Keratinocyte (primary cell): ENCODE measurements at regions not wholly inside any gene's neighbourhood (a gene's known extent, or its start where the extent isn't known, plus 50 kb on each side); places are given as distances from the start of the nearest gene placed in this dataset.
A peak's percentile ranks its signal among the peaks of the same experiment; 100 is the strongest.

Experiments
- DNase-seq: peaks from one replicate; pipeline ENCODE4 v3.0.0-alpha.2; 2011; ENCODE audit warnings: low read depth, missing footprints, low spot score
- FAIRE-seq: peaks from 2 replicates; lab custom pipeline; 2011; peaks lifted over from hg19 to GRCh38; lab: Jason Lieb, UNC
- H2AFZ ChIP-seq: 2 replicates; pipeline ENCODE4 v1.6.0; 2012; ENCODE audit warnings: low read length, control low read depth, inconsistent platforms; ENCODE audit not compliant: control insufficient read depth
- H3K27ac ChIP-seq: 2 replicates; pipeline ENCODE4 v1.5.1; 2011; ENCODE audit warnings: low read length; ENCODE audit not compliant: control insufficient read depth, insufficient read depth
- H3K27me3 ChIP-seq: 3 replicates; pipeline ENCODE4 v1.6.0; 2011; ENCODE audit warnings: low read length; ENCODE audit not compliant: control insufficient read depth, insufficient read depth; ENCODE audit errors: extremely low read depth
- H3K36me3 ChIP-seq, 2 experiments: 2 replicates in 1 of 2; 3 replicates in 1 of 2; pipeline ENCODE4 v1.5.1; 2011; ENCODE audit warnings: low read length in 2 of 2, mild to moderate bottlenecking in 1 of 2; ENCODE audit not compliant: control insufficient read depth in 2 of 2, insufficient read depth in 2 of 2; ENCODE audit errors: extremely low read depth in 1 of 2
- H3K4me1 ChIP-seq: 3 replicates; pipeline ENCODE4 v1.5.1; 2011; ENCODE audit warnings: low read length; ENCODE audit not compliant: control insufficient read depth, insufficient read depth; ENCODE audit errors: extremely low read depth
- H3K4me2 ChIP-seq: 3 replicates; pipeline ENCODE4 v1.6.0; 2011; ENCODE audit warnings: low read depth, low read length; ENCODE audit not compliant: control insufficient read depth, insufficient read depth; ENCODE audit errors: extremely low read depth
- H3K4me3 ChIP-seq, 3 experiments: fragments of 200-600 bp in 1 of 3; sonication (generic) in 1 of 3; 2 replicates in 2 of 3; 3 replicates in 1 of 3; pipeline ENCODE4 v1.5.1; 2011 to 2016; ENCODE audit warnings: low read length in 3 of 3, mild to moderate bottlenecking in 3 of 3, control low read depth in 2 of 3, inconsistent platforms in 1 of 3, low read depth in 1 of 3, mixed read lengths in 1 of 3, mixed run types in 1 of 3, moderate library complexity in 1 of 3; ENCODE audit not compliant: control insufficient read depth in 2 of 3, insufficient read depth in 2 of 3; ENCODE audit errors: extremely low read depth in 1 of 3
- H3K79me2 ChIP-seq: 2 replicates; pipeline ENCODE4 v1.6.0; 2012; ENCODE audit warnings: low read length; ENCODE audit not compliant: control insufficient read depth, insufficient read depth
- H3K9ac ChIP-seq: 3 replicates; pipeline ENCODE4 v1.6.0; 2011; ENCODE audit warnings: low read length; ENCODE audit not compliant: control insufficient read depth, insufficient read depth; ENCODE audit errors: extremely low read depth
- H3K9me1 ChIP-seq: 3 replicates; pipeline ENCODE4 v1.6.0; 2011; ENCODE audit warnings: low read length; ENCODE audit not compliant: control insufficient read depth, insufficient read depth; ENCODE audit errors: extremely low read depth
- H3K9me3 ChIP-seq: 2 replicates; pipeline ENCODE4 v1.5.1; 2012; ENCODE audit warnings: low read depth, low read length; ENCODE audit not compliant: control insufficient read depth
- H4K20me1 ChIP-seq: 3 replicates; pipeline ENCODE4 v1.6.0; 2011; ENCODE audit warnings: low read length; ENCODE audit not compliant: control insufficient read depth, insufficient read depth; ENCODE audit errors: extremely low read depth
- EZH2 ChIP-seq: IDR thresholded peaks from one replicate; pipeline ENCODE4 v1.6.1; 2012; ENCODE audit warnings: inconsistent platforms, mild to moderate bottlenecking, low read length, moderate library complexity
- dilution Hi-C: fragments of 300-500 bp; cut with MboI; formaldehyde crosslinking; loops from one replicate; pipeline ENCODE4 v1.7.0; 2020; ENCODE audit warnings: low sequenced_read_pairs; ENCODE audit not compliant: extremely low pct_ligation_motif_present
- TF ChIP-seq, protein P1 (sequence below), 3 experiments: IDR thresholded peaks in 1 of 3; conservative IDR thresholded peaks in 1 of 3; optimal IDR thresholded peaks in 1 of 3; 2 replicates in 2 of 3; 3 replicates in 1 of 3; pipeline versions ENCODE3 to v1.5.1; 2011; ENCODE audit warnings: low read length in 3 of 3, mild to moderate bottlenecking in 3 of 3, moderate library complexity in 2 of 3, control low read depth in 1 of 3, inconsistent platforms in 1 of 3; ENCODE audit not compliant: insufficient read depth in 2 of 3; ENCODE audit errors: extremely low read depth in 1 of 3

DNA sequence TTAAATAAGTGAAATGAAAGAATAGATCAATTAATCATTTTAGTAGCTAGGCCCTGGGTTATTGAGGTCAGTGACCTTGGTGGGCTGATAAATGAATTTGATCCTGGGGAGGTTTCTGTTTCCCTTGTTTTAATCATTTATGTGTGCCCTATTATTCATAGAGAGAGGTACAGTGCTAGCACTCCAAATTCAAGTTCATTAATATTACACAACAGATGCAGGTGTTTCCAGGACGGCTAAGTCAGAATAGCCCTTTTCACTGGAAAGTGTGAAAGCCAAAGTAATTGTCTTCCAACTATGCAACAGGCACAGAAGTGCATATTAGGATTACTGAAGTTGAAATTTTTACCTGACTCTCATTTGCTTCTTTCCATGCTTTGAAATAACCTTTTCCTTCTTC lies 61.7 kb upstream of the SGK1 start:
- dilution Hi-C loops = no loop called here
- Histone ChIP-seq H3K4me2 (peak overlapping the region; percentile 80), H3K36me3 (no peaks in the 10 kb centered on the region), H4K20me1 (no peaks in the 10 kb centered on the region), H3K27me3 (no peaks in the 10 kb centered on the region), H3K4me3 (peak overlapping the region in 2 of 3 experiments; percentile 17 to 46), H3K9me1 (no peaks in the 10 kb centered on the region), H3K9ac (peak overlapping the region; percentile 59), H3K27ac (peak overlapping the region; percentile 88), H2AFZ (peak overlapping the region; percentile 61), H3K4me1 (peaks cover 25% of the 10 kb centered on the region), H3K79me2 (no peaks in the 10 kb centered on the region), H3K9me3 (no peaks in the 10 kb centered on the region)
- no peak for DNase-seq
- FAIRE-seq = no peak
- TF ChIP-seq, protein P1, sequence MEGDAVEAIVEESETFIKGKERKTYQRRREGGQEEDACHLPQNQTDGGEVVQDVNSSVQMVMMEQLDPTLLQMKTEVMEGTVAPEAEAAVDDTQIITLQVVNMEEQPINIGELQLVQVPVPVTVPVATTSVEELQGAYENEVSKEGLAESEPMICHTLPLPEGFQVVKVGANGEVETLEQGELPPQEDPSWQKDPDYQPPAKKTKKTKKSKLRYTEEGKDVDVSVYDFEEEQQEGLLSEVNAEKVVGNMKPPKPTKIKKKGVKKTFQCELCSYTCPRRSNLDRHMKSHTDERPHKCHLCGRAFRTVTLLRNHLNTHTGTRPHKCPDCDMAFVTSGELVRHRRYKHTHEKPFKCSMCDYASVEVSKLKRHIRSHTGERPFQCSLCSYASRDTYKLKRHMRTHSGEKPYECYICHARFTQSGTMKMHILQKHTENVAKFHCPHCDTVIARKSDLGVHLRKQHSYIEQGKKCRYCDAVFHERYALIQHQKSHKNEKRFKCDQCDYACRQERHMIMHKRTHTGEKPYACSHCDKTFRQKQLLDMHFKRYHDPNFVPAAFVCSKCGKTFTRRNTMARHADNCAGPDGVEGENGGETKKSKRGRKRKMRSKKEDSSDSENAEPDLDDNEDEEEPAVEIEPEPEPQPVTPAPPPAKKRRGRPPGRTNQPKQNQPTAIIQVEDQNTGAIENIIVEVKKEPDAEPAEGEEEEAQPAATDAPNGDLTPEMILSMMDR (optimal IDR thresholded peaks at IDR 0.05 in 1 of 3, IDR thresholded peaks at IDR 0.05 in 1 of 3, conservative IDR thresholded peaks at IDR 0.05 in 1 of 3; ENCODE audit: extremely low read depth in 1 of 3, insufficient read depth in 2 of 3, low read length in 3 of 3) = no peak
- TF ChIP-seq EZH2 = no peak

DNA sequence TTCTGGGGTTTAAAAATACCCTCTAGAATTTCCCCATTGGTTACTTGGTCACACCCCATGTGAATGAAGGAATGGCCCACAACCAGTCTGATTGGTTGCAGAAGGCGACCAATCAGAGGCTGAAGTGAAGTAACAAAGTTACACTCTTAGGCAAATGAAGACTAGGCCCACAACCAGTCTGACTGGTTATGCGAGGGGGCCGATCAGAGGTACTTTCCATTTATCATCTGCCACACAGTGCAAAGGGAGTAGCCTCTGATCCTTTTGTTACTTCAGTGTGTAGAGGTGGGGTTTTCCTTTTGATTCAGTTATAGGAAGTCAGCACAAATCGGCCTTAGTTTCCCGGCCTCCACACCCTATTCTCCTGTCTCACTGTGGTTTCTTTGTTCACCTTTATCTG lies 61.2 kb upstream of the SGK1 start:
- H3K79me2 ChIP-seq = no peaks in the 10 kb centered on the region
- peaks cover 30% of the 10 kb centered on the region for H3K4me1 ChIP-seq
- no peaks in the 10 kb centered on the region for H3K9me1 ChIP-seq
- dilution Hi-C loops = no loop called here
- H3K4me3 ChIP-seq = peak overlapping the region in 2 of 3 experiments; percentile 17 to 46
- no peaks in the 10 kb centered on the region for H3K36me3 ChIP-seq
- H3K4me2 ChIP-seq = peak overlapping the region; percentile 80
- peak overlapping the region; percentile 61 for H2AFZ ChIP-seq
- peak overlapping the region; percentile 88 for H3K27ac ChIP-seq
- no peaks in the 10 kb centered on the region for H3K27me3 ChIP-seq
- H3K9me3 ChIP-seq = no peaks in the 10 kb centered on the region
- peak; percentile 75 for DNase-seq
- peak overlapping the region; percentile 59 for H3K9ac ChIP-seq
- peak; percentile 93 for FAIRE-seq
- TF ChIP-seq, protein P1 (optimal IDR thresholded peaks at IDR 0.05 in 1 of 3, IDR thresholded peaks at IDR 0.05 in 1 of 3, conservative IDR thresholded peaks at IDR 0.05 in 1 of 3; ENCODE audit: extremely low read depth in 1 of 3, insufficient read depth in 2 of 3, low read length in 3 of 3) = no peak
- TF ChIP-seq EZH2 = no peak
- no peaks in the 10 kb centered on the region for H4K20me1 ChIP-seq
